NT2/D1 (cell line): ENCODE measurements at regions not wholly inside any gene's neighbourhood (a gene's known extent, or its start where the extent isn't known, plus 50 kb on each side); places are given as distances from the start of the nearest gene placed in this dataset.

ENCODE experiments used
- SUZ12 ChIP-seq: IDR thresholded peaks from 2 replicates; pipeline ENCODE4 v1.6.1; 2011; ENCODE audit not compliant: insufficient read length, insufficient read depth; ENCODE audit errors: extremely low read depth
- ZNF274 ChIP-seq: IDR thresholded peaks from 2 replicates; pipeline ENCODE4 v1.6.1; 2011; ENCODE audit warnings: mild to moderate bottlenecking, low read depth, low read length

DNA sequence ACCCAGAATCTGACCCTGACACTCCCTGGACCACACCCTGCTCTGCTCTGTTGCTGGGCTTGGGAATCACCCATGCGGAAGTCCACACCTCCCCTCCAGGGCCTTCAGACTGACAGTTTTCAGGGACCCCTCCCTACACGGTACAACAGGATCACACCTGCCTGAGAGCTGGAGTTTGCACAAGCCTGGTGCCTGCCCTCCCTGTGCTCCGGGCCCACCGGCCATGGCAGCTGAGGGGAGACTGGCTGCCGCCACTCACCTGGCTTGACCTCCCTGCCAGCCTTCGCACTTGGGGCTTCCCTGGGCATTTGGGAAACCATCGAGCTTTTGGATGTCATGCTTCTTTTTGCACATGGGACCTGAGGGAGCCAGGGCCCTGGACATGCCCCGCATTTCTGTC is 95.9 kb upstream of the ANKRD34C start:
- TF ChIP-seq ZNF274, result no peak
- no peak for TF ChIP-seq SUZ12
